ENCODE measurements at regions not wholly inside any gene's neighbourhood (a gene's known extent, or its start where the extent isn't known, plus 50 kb on each side); places are given as distances from the start of the nearest gene placed in this dataset.

GRCh38 chr5:125023673-125024072 lies 277.2 kb upstream of the ZNF608 start:
- Histone ChIP-seq H3K4me1 (peaks cover 0 to 10% (median 0%) of the 10 kb centered on the region in 12 donors), H3K4me3 (no peak overlapping the region), H3K36me3 (no peaks in the 10 kb centered on the region), H3K27ac (no peak overlapping the region), H3K27me3 (no peaks in the 10 kb centered on the region), H3K9me3 (no peaks in the 10 kb centered on the region)
- ATAC-seq (no peak), DNase-seq (no peak)
- TF ChIP-seq CTCF (IDR thresholded peaks at IDR 0.05): no peak
- TF ChIP-seq POLR2A (IDR thresholded peaks at IDR 0.05): no peak
- 80 to 96% (median 90%) methylated on average over 6 of the region's 6 CpGs for WGBS, 4 donors
- intact Hi-C loops (cut with DNase I): no loop called here

- no peak for DNase-seq
- Histone ChIP-seq H3K4me3 (no peak overlapping the region), H3K27me3 (no peaks in the 10 kb centered on the region), H3K9me3 (no peaks in the 10 kb centered on the region), H3K27ac (no peak overlapping the region), H3K36me3 (no peaks in the 10 kb centered on the region), H3K4me1 (peaks cover 0 to 10% (median 0%) of the 10 kb centered on the region in 12 donors)
- intact Hi-C loops (cut with DNase I): no loop called here
- peak; percentile 55 to 95 (median 72) for ATAC-seq
- TF ChIP-seq POLR2A (IDR thresholded peaks at IDR 0.05) (no peak), CTCF (IDR thresholded peaks at IDR 0.05) (no peak)
- 54 to 67% (median 61%) methylated on average over 6 of the region's 6 CpGs for WGBS, 4 donors
Observed at GRCh38 chr5:125026867-125027731, 280.7 kb upstream of the ZNF608 start.

- ATAC-seq (peak in 1 of 4 donors; percentile 38), DNase-seq (no peak)
- WGBS, 4 donors: 76 to 85% (median 80%) methylated on average over 3 of the region's 3 CpGs
- Histone ChIP-seq H3K36me3 (no peaks in the 10 kb centered on the region), H3K4me3 (no peak overlapping the region), H3K9me3 (no peaks in the 10 kb centered on the region), H3K27me3 (no peaks in the 10 kb centered on the region), H3K4me1 (peaks cover 0 to 4% (median 0%) of the 10 kb centered on the region in 12 donors), H3K27ac (no peak overlapping the region)
- intact Hi-C loops (cut with DNase I): no loop called here
- TF ChIP-seq CTCF (IDR thresholded peaks at IDR 0.05) (no peak), POLR2A (IDR thresholded peaks at IDR 0.05) (no peak)
Observed at GRCh38 chr5:125032286-125032685, 285.8 kb upstream of the ZNF608 start.

GRCh38 chr5:125033602-125034001 lies 287.2 kb upstream of the ZNF608 start:
- TF ChIP-seq POLR2A (IDR thresholded peaks at IDR 0.05) (no peak), CTCF (IDR thresholded peaks at IDR 0.05) (no peak)
- intact Hi-C loops (cut with DNase I): no loop called here
- H3K9me3 ChIP-seq: no peaks in the 10 kb centered on the region
- ATAC-seq (no peak), DNase-seq (no peak)
- no peak overlapping the region for H3K4me3 ChIP-seq
- H3K36me3 ChIP-seq: no peaks in the 10 kb centered on the region
- no peak overlapping the region for H3K27ac ChIP-seq
- no peaks in the 10 kb centered on the region for H3K27me3 ChIP-seq
- 89 to 97% (median 94%) methylated on average over 2 of the region's 2 CpGs for WGBS, 4 donors
- no peaks in the 10 kb centered on the region for H3K4me1 ChIP-seq
